Choroid plexus epithelial cell (primary cell): ENCODE measurements at regions not wholly inside any gene's neighbourhood (a gene's known extent, or its start where the extent isn't known, plus 50 kb on each side); places are given as distances from the start of the nearest gene placed in this dataset.
A peak's percentile ranks its signal among the peaks of the same experiment; 100 is the strongest.

Source experiments
- DNase-seq: peaks from one replicate; pipeline ENCODE4 v3.0.0-alpha.2; 2010; ENCODE audit warnings: low read depth
- H3K4me3 ChIP-seq: 2 replicates; pipeline ENCODE4 v1.5.1; 2011; ENCODE audit warnings: low read depth, mild to moderate bottlenecking, control low read depth, low read length, moderate library complexity
- TF ChIP-seq, protein P1 (sequence below): conservative IDR thresholded peaks from 2 replicates; pipeline ENCODE4 v1.5.1; 2011; ENCODE audit warnings: low read depth, mild to moderate bottlenecking, control low read depth, inconsistent platforms, low read length, moderate library complexity

DNA sequence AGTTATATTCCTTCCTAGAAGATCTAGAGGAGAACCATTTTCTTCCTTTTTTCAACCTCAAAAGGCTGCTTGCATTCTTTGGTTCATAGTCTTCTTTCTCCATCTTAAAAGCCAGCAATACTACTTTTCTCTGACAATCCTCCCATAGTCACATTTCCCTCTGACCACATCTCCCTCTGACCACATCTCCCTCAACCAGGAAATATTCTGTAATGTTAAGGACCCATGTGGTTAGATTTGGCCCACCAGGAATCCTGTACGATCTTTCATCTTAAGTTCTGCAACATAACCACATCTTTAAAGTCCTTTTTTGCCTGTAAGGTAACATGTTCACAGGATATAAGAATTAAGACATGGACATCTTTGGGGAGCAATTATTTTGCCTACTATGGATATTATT is 179.4 kb upstream of the SPEF2 start:
- TF ChIP-seq, protein P1, sequence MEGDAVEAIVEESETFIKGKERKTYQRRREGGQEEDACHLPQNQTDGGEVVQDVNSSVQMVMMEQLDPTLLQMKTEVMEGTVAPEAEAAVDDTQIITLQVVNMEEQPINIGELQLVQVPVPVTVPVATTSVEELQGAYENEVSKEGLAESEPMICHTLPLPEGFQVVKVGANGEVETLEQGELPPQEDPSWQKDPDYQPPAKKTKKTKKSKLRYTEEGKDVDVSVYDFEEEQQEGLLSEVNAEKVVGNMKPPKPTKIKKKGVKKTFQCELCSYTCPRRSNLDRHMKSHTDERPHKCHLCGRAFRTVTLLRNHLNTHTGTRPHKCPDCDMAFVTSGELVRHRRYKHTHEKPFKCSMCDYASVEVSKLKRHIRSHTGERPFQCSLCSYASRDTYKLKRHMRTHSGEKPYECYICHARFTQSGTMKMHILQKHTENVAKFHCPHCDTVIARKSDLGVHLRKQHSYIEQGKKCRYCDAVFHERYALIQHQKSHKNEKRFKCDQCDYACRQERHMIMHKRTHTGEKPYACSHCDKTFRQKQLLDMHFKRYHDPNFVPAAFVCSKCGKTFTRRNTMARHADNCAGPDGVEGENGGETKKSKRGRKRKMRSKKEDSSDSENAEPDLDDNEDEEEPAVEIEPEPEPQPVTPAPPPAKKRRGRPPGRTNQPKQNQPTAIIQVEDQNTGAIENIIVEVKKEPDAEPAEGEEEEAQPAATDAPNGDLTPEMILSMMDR, result no peak
- no peak for DNase-seq

GRCh38 chr5:35436400-35437057 is 181.1 kb upstream of the SPEF2 start:
- TF ChIP-seq, protein P1, result peak; percentile 62
- H3K4me3 ChIP-seq, result no peak overlapping the region
- DNase-seq, result peak; percentile 54

More for the DNA sequence above, 179.4 kb upstream of the SPEF2 start:
- no peak overlapping the region for H3K4me3 ChIP-seq

DNA sequence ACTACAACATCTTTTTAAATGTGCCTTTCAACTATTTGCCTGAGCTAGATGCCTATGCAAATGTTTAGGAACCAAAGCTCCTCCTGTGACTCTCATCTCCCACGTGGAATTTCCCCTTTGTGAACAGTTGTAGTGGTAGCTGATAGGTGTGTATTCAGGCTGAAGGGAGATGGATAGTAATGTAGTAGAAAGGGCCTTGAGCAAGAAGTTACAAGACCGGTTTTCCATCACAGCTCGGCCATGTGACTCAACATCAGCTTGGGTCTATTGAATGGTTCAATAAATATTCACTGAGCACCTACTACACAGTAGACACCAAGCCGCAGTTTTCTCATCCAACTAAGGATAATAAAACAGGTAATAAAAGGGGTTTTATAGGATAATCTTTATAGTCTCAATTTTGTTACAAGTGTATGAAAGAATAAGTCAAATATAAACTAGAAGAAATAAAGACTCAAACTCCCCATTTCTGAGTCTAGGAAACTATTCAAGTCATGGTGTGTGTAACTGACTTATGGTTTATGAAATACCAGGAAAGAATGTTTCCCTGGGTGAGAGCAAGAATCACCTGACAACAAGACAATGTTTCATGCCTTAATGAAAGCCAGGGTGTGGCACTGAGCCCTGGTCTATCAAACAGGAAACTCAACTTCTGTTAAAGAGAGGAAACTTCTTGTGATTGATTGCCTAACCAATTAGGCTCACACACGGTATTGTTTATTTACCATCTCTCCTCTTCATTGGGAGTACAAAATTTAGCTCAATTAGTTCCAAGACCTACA is 187.1 kb upstream of the SPEF2 start:
- DNase-seq, result no peak
- H3K4me3 ChIP-seq, result no peak overlapping the region
- TF ChIP-seq, protein P1, result no peak

- DNase-seq, result no peak
- H3K4me3 ChIP-seq, result no peak overlapping the region
- TF ChIP-seq, protein P1, result no peak
Observed at GRCh38 chr5:35420200-35420599, 189.9 kb upstream of the PRLR start.

GRCh38 chr5:35417040-35417439 is 186.8 kb upstream of the PRLR start:
- TF ChIP-seq, protein P1, result no peak
- H3K4me3 ChIP-seq, result no peak overlapping the region
- no peak for DNase-seq

GRCh38 chr5:35416217-35416988 is 186.1 kb upstream of the PRLR start:
- TF ChIP-seq, protein P1, result no peak

More at GRCh38 chr5:35416217-35416988, 186.1 kb upstream of the PRLR start:
- no peak overlapping the region for H3K4me3 ChIP-seq
- DNase-seq, result no peak
